Neural cell (in vitro differentiated cells): ENCODE measurements at regions not wholly inside any gene's neighbourhood (a gene's known extent, or its start where the extent isn't known, plus 50 kb on each side); places are given as distances from the start of the nearest gene placed in this dataset.

ENCODE experiments used
- H2AFZ ChIP-seq: fragments of 200-600, 300-800 bp; sonication (generic), shearing (Covaris generic); 2 replicates; pipeline ENCODE4 v1.6.0; 2014; ENCODE audit warnings: low read depth, mild to moderate bottlenecking, antibody characterized with exemption, low read length, moderate library complexity
- H3F3A ChIP-seq: fragments of 200-600 bp; shearing (Covaris generic); 2 replicates; pipeline ENCODE4 v1.6.1; 2016; ENCODE audit warnings: mild to moderate bottlenecking, moderate library complexity, mixed read lengths, antibody characterized with exemption, low read length; ENCODE audit not compliant: insufficient read depth, poor library complexity, severe bottlenecking
- H3K27ac ChIP-seq: fragments of 200-600, 300-800 bp; sonication (generic), shearing (Covaris generic); 2 replicates; pipeline ENCODE4 v1.5.1; 2014; ENCODE audit warnings: mild to moderate bottlenecking, low read length, moderate library complexity
- H3K27me3 ChIP-seq: fragments of 300-800, 200-600 bp; sonication (generic), shearing (Covaris generic); 2 replicates; pipeline ENCODE4 v1.6.0; 2014; ENCODE audit warnings: mild to moderate bottlenecking, low read depth, low read length, moderate library complexity; ENCODE audit not compliant: insufficient read depth
- H3K36me3 ChIP-seq: fragments of 300-800, 200-600 bp; sonication (generic), shearing (Covaris generic); 2 replicates; pipeline ENCODE4 v1.5.1; 2014; ENCODE audit warnings: mild to moderate bottlenecking, antibody characterized with exemption, low read length, moderate library complexity; ENCODE audit not compliant: insufficient read depth
- H3K4me2 ChIP-seq: fragments of 300-800, 200-600 bp; sonication (generic), shearing (Covaris generic); 2 replicates; pipeline ENCODE4 v1.6.0; 2014; ENCODE audit warnings: mild to moderate bottlenecking, low read length
- H3K4me3 ChIP-seq: fragments of 300-800, 200-600 bp; sonication (generic), shearing (Covaris generic); 2 replicates; pipeline ENCODE4 v1.5.1; 2014; ENCODE audit warnings: mild to moderate bottlenecking, low read length, moderate library complexity
- H3K79me2 ChIP-seq: fragments of 200-600 bp; shearing (Covaris generic); replicated peaks from 2 replicates; pipeline ENCODE4 v1.6.0; 2014; ENCODE audit warnings: mild to moderate bottlenecking, low read length, moderate library complexity; ENCODE audit not compliant: insufficient read depth
- H3K9ac ChIP-seq: fragments of 300-800, 200-600 bp; sonication (generic), shearing (Covaris generic); 2 replicates; pipeline ENCODE4 v1.6.1; 2016; ENCODE audit warnings: mild to moderate bottlenecking, low read length, mixed read lengths
- H3K9me2 ChIP-seq: fragments of 200-600 bp; shearing (Covaris generic); 2 replicates; pipeline ENCODE4 v1.6.1; 2016; ENCODE audit warnings: mild to moderate bottlenecking, low read length, mixed read lengths; ENCODE audit not compliant: insufficient read depth
- H3K9me3 ChIP-seq: fragments of 200-600, 300-800 bp; sonication (generic), shearing (Covaris generic); 2 replicates; pipeline ENCODE4 v1.6.1; 2016; ENCODE audit warnings: mild to moderate bottlenecking, mixed run types, low read length, moderate library complexity, mixed read lengths
- H4K20me1 ChIP-seq: fragments of 200-600 bp; shearing (Covaris generic); 2 replicates; pipeline ENCODE4 v1.6.1; 2016; ENCODE audit warnings: mild to moderate bottlenecking, mixed run types; ENCODE audit not compliant: insufficient read depth
- CTCF ChIP-seq: fragments of 450-650 bp; IDR thresholded peaks from 2 replicates; pipeline ENCODE4 v1.5.1; 2014; ENCODE audit warnings: antibody characterized with exemption, mild to moderate bottlenecking, moderate library complexity; ENCODE audit not compliant: poor library complexity, severe bottlenecking
- EP300 ChIP-seq: fragments of 450-650 bp; conservative IDR thresholded peaks from 2 replicates; pipeline ENCODE4 v1.6.1; 2014; ENCODE audit warnings: antibody characterized with exemption, mild to moderate bottlenecking, moderate library complexity; ENCODE audit not compliant: poor library complexity, severe bottlenecking
- EZH2 ChIP-seq: fragments of 200-600, 300-800 bp; shearing (Covaris generic), sonication (generic); IDR thresholded peaks from 2 replicates; pipeline ENCODE4 v1.6.1; 2014; ENCODE audit warnings: antibody characterized with exemption, low read length, borderline replicate concordance, mild to moderate bottlenecking; ENCODE audit not compliant: insufficient read depth, poor library complexity, severe bottlenecking
- MXI1 ChIP-seq: fragments of 450-650 bp; conservative IDR thresholded peaks from 2 replicates; pipeline ENCODE4 v1.6.1; 2014; ENCODE audit warnings: antibody characterized with exemption, mild to moderate bottlenecking; ENCODE audit not compliant: poor library complexity, severe bottlenecking
- POLR2AphosphoS5 ChIP-seq: IDR thresholded peaks from 2 replicates; pipeline ENCODE4 v1.6.1; 2012
- RAD21 ChIP-seq: fragments of 450-650 bp; conservative IDR thresholded peaks from 2 replicates; pipeline ENCODE4 v1.6.1; 2014; ENCODE audit warnings: antibody characterized with exemption, mild to moderate bottlenecking, moderate library complexity
- REST ChIP-seq: IDR thresholded peaks from 2 replicates; pipeline ENCODE4 v1.6.1; 2012; ENCODE audit warnings: borderline replicate concordance
- SMC3 ChIP-seq: fragments of 450-650 bp; conservative IDR thresholded peaks from 2 replicates; pipeline ENCODE4 v1.6.1; 2014; ENCODE audit warnings: antibody characterized with exemption, mild to moderate bottlenecking, moderate library complexity; ENCODE audit not compliant: poor library complexity
- TAF1 ChIP-seq: IDR thresholded peaks from 2 replicates; pipeline ENCODE4 v1.6.1; 2012; ENCODE audit warnings: low read depth

GRCh38 chr2:144597388-144597787, 77.5 kb upstream of the ZEB2 start:
- no peaks in the 10 kb centered on the region for H3K9me2 ChIP-seq
- H3K4me2 ChIP-seq, result no peak overlapping the region
- H4K20me1 ChIP-seq, result no peaks in the 10 kb centered on the region
- TF ChIP-seq RAD21, result no peak
- no peak for TF ChIP-seq POLR2AphosphoS5
- no peaks in the 10 kb centered on the region for H3K36me3 ChIP-seq
- no peaks in the 10 kb centered on the region for H3K79me2 ChIP-seq
- H3F3A ChIP-seq, result no peaks in the 10 kb centered on the region
- no peak overlapping the region for H2AFZ ChIP-seq
- H3K27me3 ChIP-seq, result no peaks in the 10 kb centered on the region
- H3K4me3 ChIP-seq, result no peak overlapping the region
- H3K27ac ChIP-seq, result no peak overlapping the region
- no peak overlapping the region for H3K9ac ChIP-seq
- H3K9me3 ChIP-seq, result no peaks in the 10 kb centered on the region

GRCh38 chr2:144596073-144596871, 76.4 kb upstream of the ZEB2 start:
- Histone ChIP-seq H3K9me2 (no peaks in the 10 kb centered on the region), H2AFZ (no peak overlapping the region), H3F3A (no peaks in the 10 kb centered on the region), H4K20me1 (no peaks in the 10 kb centered on the region), H3K4me3 (no peak overlapping the region), H3K27ac (no peak overlapping the region), H3K9me3 (no peaks in the 10 kb centered on the region), H3K79me2 (no peaks in the 10 kb centered on the region), H3K36me3 (no peaks in the 10 kb centered on the region), H3K27me3 (no peaks in the 10 kb centered on the region), H3K4me2 (no peak overlapping the region), H3K9ac (no peak overlapping the region)
- TF ChIP-seq EZH2 (no peak), EP300 (no peak), REST (no peak), SMC3 (no peak), RAD21 (no peak), POLR2AphosphoS5 (no peak), MXI1 (no peak), TAF1 (no peak), CTCF (no peak)
